OCI-LY7 (cell line): ENCODE measurements at regions not wholly inside any gene's neighbourhood (a gene's known extent, or its start where the extent isn't known, plus 50 kb on each side); places are given as distances from the start of the nearest gene placed in this dataset.
"Not testable (repeated sequence)": the region's sequence is repeated elsewhere in the genome, so short reads cannot be mapped to it uniquely, and the experiment has no call there.

Experiments
- BruUV-seq: library from RNA; stranded (reverse); fragments of 400-500 nt; replicated peaks from 2 replicates; lab custom pipeline; 2021; lab: Mats Ljungman, UMichigan
- CTCF ChIA-PET: fragments of 300-600 bp; sonication (Branson Sonifier 250); formaldehyde crosslinking; loops from one replicate; lab custom pipeline; 2022; ENCODE audit warnings: antibody characterized with exemption; ENCODE audit not compliant: unreplicated experiment; lab: Charles Lee
- POLR2A ChIA-PET: fragments of 300-600 bp; sonication (Branson Sonifier 250); formaldehyde crosslinking; loops from one replicate; lab custom pipeline; 2022; ENCODE audit warnings: antibody characterized with exemption; lab: Charles Lee
- DNase-seq: peaks from one replicate; pipeline ENCODE4 v3.0.0-alpha.2; 2015; ENCODE audit warnings: low spot score
- H2AFZ ChIP-seq: fragments of 200-600 bp; sonication (generic), shearing (Covaris generic); 2 replicates; pipeline ENCODE4 v1.6.1; 2014; ENCODE audit warnings: mild to moderate bottlenecking, antibody characterized with exemption, low read length, moderate library complexity
- H3K27ac ChIP-seq: fragments of 200-600 bp; sonication (generic); 2 replicates; pipeline ENCODE4 v1.5.1; 2014; ENCODE audit warnings: mixed run types, low read depth, mild to moderate bottlenecking, moderate library complexity, low read length, inconsistent platforms; ENCODE audit not compliant: poor library complexity, severe bottlenecking
- H3K36me3 ChIP-seq: fragments of 200-600 bp; sonication (generic); 2 replicates; pipeline ENCODE4 v1.6.1; 2014; ENCODE audit warnings: mild to moderate bottlenecking, antibody characterized with exemption, low read length, moderate library complexity, mixed read lengths; ENCODE audit not compliant: insufficient read depth
- H3K4me1 ChIP-seq: fragments of 200-600 bp; sonication (generic); 2 replicates; pipeline ENCODE4 v1.5.1; 2014; ENCODE audit warnings: mild to moderate bottlenecking, low read length; ENCODE audit not compliant: insufficient read depth, poor library complexity, severe bottlenecking
- H3K4me2 ChIP-seq: fragments of 200-600 bp; sonication (generic); 2 replicates; pipeline ENCODE4 v1.6.1; 2014; ENCODE audit warnings: mild to moderate bottlenecking, low read length
- H3K4me3 ChIP-seq: fragments of 200-600 bp; sonication (generic); 2 replicates; pipeline ENCODE4 v1.5.1; 2014; ENCODE audit warnings: mild to moderate bottlenecking, low read depth, low read length; ENCODE audit not compliant: poor library complexity, severe bottlenecking
- H3K79me2 ChIP-seq: fragments of 200-600 bp; sonication (generic); 2 replicates; pipeline ENCODE4 v1.6.1; 2016; ENCODE audit warnings: low read depth, mild to moderate bottlenecking, low read length, moderate library complexity, mixed read lengths; ENCODE audit not compliant: insufficient read depth
- H3K9me2 ChIP-seq: fragments of 200-600 bp; sonication (generic); 2 replicates; pipeline ENCODE4 v1.6.1; 2016; ENCODE audit warnings: mild to moderate bottlenecking, low read length, mixed read lengths; ENCODE audit not compliant: insufficient read depth
- H3K9me3 ChIP-seq: fragments of 200-600 bp; sonication (generic); 2 replicates; pipeline ENCODE4 v1.6.1; 2014; ENCODE audit warnings: mild to moderate bottlenecking, mixed run types, low read length, mixed read lengths
- H4K20me1 ChIP-seq: fragments of 200-600 bp; sonication (generic); 2 replicates; pipeline ENCODE4 v1.6.1; 2014; ENCODE audit warnings: mild to moderate bottlenecking, antibody characterized with exemption, low read length, moderate library complexity, mixed read lengths; ENCODE audit not compliant: insufficient read depth
- EZH2phosphoT487 ChIP-seq: fragments of 200-600 bp; sonication (generic); IDR thresholded peaks from 2 replicates; pipeline ENCODE4 v1.6.1; 2018; ENCODE audit warnings: low read depth, borderline replicate concordance, mild to moderate bottlenecking, mixed run types, antibody characterized with exemption, low read length, moderate library complexity, mixed read lengths
- intact Hi-C: fragments of 100-400 bp; cut with micrococcal nuclease; formaldehyde crosslinking; loops from one replicate; pipeline ENCODE4 v1.10.0; 2022; ENCODE audit not compliant: unreplicated experiment
- TF ChIP-seq, protein P1 (sequence below): fragments of 200-600 bp; sonication (generic); conservative IDR thresholded peaks from 2 replicates; pipeline ENCODE4 v1.5.1; 2014; ENCODE audit warnings: mild to moderate bottlenecking, antibody characterized with exemption, low read length, moderate library complexity, mixed read lengths

DNA sequence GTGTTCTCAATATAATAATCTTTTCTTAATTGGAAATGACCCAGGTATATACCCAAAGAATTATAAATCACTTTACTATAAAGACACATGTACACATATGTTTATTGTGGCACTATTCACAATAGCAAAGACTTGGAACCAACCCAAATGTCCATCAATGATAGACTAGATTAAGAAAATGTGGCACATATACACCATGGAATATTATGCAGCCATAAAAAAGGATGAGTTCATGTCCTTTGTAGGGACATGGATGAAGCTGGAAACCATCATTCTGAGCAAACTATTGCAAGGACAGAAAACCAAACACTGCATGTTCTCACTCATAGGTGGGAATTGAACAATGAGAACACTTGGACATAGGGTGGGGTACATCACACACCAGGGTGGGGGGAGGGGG lies 56.8 kb downstream of the SCGB2B2 start:
- intact Hi-C loops, DNase-seq: not testable (repeated sequence)
- POLR2A ChIA-PET, result interaction anchor here (0.6 kb wide), 1 partner anchor 8 kb away, joined by 4 read pairs; no protein-coding TSS in a partner anchor

DNA sequence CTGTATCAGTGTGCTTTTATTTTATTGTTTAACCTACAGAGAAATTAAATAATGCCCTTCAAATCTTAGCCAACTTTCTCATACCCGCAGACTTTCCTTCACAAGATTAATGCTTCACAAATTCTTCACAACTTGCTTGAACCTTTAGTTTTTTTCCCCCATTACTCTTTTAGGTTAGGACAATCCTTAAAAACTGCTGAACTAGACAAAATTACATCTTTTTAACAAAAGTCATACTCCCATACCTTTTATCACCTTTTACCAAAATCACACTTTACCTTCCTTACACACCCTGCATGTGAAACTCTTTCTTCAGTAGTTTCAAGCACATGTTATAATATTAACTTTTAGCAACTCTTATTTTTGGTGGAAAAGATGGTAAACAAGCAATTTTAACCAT lies 58.5 kb downstream of the SCGB2B2 start:
- H3K36me3 ChIP-seq, result no peaks in the 10 kb centered on the region
- POLR2A ChIA-PET, result no interaction called here
- BruUV-seq, result no TSS peak
- CTCF ChIA-PET, result no interaction called here
- TF ChIP-seq, protein P1, sequence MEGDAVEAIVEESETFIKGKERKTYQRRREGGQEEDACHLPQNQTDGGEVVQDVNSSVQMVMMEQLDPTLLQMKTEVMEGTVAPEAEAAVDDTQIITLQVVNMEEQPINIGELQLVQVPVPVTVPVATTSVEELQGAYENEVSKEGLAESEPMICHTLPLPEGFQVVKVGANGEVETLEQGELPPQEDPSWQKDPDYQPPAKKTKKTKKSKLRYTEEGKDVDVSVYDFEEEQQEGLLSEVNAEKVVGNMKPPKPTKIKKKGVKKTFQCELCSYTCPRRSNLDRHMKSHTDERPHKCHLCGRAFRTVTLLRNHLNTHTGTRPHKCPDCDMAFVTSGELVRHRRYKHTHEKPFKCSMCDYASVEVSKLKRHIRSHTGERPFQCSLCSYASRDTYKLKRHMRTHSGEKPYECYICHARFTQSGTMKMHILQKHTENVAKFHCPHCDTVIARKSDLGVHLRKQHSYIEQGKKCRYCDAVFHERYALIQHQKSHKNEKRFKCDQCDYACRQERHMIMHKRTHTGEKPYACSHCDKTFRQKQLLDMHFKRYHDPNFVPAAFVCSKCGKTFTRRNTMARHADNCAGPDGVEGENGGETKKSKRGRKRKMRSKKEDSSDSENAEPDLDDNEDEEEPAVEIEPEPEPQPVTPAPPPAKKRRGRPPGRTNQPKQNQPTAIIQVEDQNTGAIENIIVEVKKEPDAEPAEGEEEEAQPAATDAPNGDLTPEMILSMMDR, result no peak
- TF ChIP-seq EZH2phosphoT487, result no peak
- no peaks in the 10 kb centered on the region for H3K4me1 ChIP-seq
- no peak overlapping the region for H3K4me2 ChIP-seq
- no peak overlapping the region for H3K27ac ChIP-seq
- H3K4me3 ChIP-seq, result no peak overlapping the region
- DNase-seq, result no peak
- no peaks in the 10 kb centered on the region for H3K9me2 ChIP-seq
- no peaks in the 10 kb centered on the region for H3K79me2 ChIP-seq
- intact Hi-C loops, result no loop called here
- no peaks in the 10 kb centered on the region for H4K20me1 ChIP-seq
- H2AFZ ChIP-seq, result no peak overlapping the region
- H3K9me3 ChIP-seq, result peaks cover 9% of the 10 kb centered on the region; the same call in 1 of the 2 replicates

More for the DNA sequence above, 56.8 kb downstream of the SCGB2B2 start:
- H2AFZ ChIP-seq, BruUV-seq, H3K9me2 ChIP-seq, H3K4me3 ChIP-seq, H3K9me3 ChIP-seq, CTCF ChIA-PET, H3K27ac ChIP-seq, H3K4me2 ChIP-seq, H3K4me1 ChIP-seq, H4K20me1 ChIP-seq, H3K79me2 ChIP-seq, H3K36me3 ChIP-seq: not testable (repeated sequence)

DNA sequence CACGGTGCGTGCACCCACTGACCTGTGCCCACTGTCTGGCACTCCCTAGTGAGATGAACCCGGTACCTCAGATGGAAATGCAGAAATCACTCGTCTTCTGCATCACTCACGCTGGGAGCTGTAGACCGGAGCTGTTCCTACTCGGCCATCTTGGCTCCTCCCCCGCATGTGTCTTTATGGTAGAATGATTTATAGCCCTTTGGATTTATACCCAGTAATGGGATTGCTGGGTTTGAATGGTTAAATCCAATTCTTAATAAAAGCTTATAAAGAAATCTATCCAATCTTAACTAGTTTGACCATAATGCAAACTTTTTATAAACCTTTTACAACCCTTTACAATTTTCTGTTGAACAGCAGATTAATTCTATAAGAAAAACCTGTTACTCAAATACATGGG lies 59.0 kb downstream of the SCGB2B2 start:
- H3K27ac ChIP-seq, H3K9me2 ChIP-seq, H3K36me3 ChIP-seq, H3K4me1 ChIP-seq, H2AFZ ChIP-seq, H3K79me2 ChIP-seq, H3K9me3 ChIP-seq, CTCF ChIA-PET, BruUV-seq, intact Hi-C loops, H4K20me1 ChIP-seq, H3K4me3 ChIP-seq, H3K4me2 ChIP-seq, POLR2A ChIA-PET, DNase-seq: not testable (repeated sequence)

DNA sequence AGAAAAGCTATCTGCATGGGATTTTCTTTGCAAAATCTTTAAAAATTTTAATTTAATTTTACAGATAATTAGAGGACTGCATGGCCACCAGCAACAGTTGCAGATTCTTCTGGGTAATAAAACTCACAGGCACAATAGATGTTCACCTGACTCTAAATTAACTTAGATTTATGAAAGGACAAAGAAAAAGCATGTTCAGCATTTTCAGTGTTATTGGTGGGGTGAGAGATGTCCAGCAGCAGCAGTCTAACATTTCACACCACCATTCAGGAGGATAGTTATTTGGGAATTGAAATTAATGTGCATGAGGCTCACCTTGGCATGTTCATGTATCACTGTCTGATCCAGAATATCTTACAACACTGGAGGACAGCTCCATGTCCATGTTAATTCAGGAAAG lies 74.0 kb downstream of the SCGB2B2 start:
- TF ChIP-seq, protein P1, result no peak
- no peak for TF ChIP-seq EZH2phosphoT487
- Histone ChIP-seq H3K36me3 (no peaks in the 10 kb centered on the region), H4K20me1 (no peaks in the 10 kb centered on the region), H3K27ac (no peak overlapping the region), H3K4me2 (no peak overlapping the region), H2AFZ (no peak overlapping the region), H3K79me2 (no peaks in the 10 kb centered on the region), H3K4me1 (no peaks in the 10 kb centered on the region), H3K4me3 (no peak overlapping the region), H3K9me3 (no peaks in the 10 kb centered on the region), H3K9me2 (no peaks in the 10 kb centered on the region)
- CTCF ChIA-PET, result no interaction called here
- DNase-seq, result no peak
- no TSS peak for BruUV-seq
- intact Hi-C loops, result no loop called here
- POLR2A ChIA-PET, result no interaction called here
